Heart left ventricle (tissue), 13 donors: ENCODE measurements at regions not wholly inside any gene's neighbourhood (a gene's known extent, or its start where the extent isn't known, plus 50 kb on each side); places are given as distances from the start of the nearest gene placed in this dataset.

Source experiments
- POLR2A ChIP-seq, 2 donors: fragments of 450-650 bp; IDR thresholded peaks; one replicate each; pipeline ENCODE4 v1.6.1; 2017; ENCODE audit warnings: antibody characterized with exemption in 2 of 2, mild to moderate bottlenecking in 2 of 2, moderate library complexity in 2 of 2
- TF ChIP-seq, protein P1 (sequence below), 12 donors: fragments of 200-600 bp; sonication (generic) in 4 of 12; IDR thresholded peaks; one replicate each; pipeline versions ENCODE4 v1.5.0 to v1.8.0; 2018 to 2022; ENCODE audit warnings: antibody characterized with exemption in 12 of 12, mild to moderate bottlenecking in 5 of 12
- donor health status: ischemic (EF 13 %, LVEDD 7.1; RV severe dilation, severe dysfunction).
- donor health status: DM: no; HTN: yes; CAD: no.
- donor health status: DM: no; HTN: no; CAD: no.
- donor health status: ischemic (EF 25% LVEDD 6.9; RV normal size, moderate dysfunction).
- donor health status: ischemic (EF 25% LVEDD 5.7; RV mildly dilated, moderate dysfunction).
- donor health status: ischemic (EF 35%, LVEDD 5.7; RV mildly dilated, moderate dysfunction).
- donor health status: nonischemic (EF 11% LVEDD 7.7; RV severe dilation, severe dysfunction).
- donor health status: DM: yes; HTN: yes; CAD: no.
- donor health status: PGD.
- donor health status: ischemic (EF 29% LVEDD 5.4; RV normal size, mild dysfunction).
- donor health status: nonischemic (EF 23%, LVEDD 6.1; RV moderate dilation, normal function).

DNA sequence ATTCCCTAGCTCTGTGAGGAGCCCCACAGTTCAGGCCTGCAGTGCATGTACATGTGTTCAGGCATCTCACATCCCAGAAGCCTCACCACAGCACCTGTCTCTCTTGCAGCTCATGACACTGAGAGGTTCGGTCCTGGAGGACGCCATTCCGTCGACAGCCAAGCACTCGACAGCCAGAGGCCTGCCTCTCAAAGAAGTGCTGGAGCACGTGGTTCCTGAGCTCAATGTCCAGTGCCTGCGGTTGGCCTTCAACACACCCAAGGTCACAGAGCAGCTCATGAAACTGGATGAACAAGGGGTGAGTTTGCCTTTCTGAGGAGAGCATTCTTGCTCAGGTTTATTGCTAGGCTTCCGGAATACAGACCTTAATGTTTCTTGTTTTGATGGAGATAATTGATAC lies 308.3 kb upstream of the RGS6 start:
- no peak for TF ChIP-seq POLR2A (IDR thresholded peaks at IDR 0.05)
- TF ChIP-seq, protein P1, sequence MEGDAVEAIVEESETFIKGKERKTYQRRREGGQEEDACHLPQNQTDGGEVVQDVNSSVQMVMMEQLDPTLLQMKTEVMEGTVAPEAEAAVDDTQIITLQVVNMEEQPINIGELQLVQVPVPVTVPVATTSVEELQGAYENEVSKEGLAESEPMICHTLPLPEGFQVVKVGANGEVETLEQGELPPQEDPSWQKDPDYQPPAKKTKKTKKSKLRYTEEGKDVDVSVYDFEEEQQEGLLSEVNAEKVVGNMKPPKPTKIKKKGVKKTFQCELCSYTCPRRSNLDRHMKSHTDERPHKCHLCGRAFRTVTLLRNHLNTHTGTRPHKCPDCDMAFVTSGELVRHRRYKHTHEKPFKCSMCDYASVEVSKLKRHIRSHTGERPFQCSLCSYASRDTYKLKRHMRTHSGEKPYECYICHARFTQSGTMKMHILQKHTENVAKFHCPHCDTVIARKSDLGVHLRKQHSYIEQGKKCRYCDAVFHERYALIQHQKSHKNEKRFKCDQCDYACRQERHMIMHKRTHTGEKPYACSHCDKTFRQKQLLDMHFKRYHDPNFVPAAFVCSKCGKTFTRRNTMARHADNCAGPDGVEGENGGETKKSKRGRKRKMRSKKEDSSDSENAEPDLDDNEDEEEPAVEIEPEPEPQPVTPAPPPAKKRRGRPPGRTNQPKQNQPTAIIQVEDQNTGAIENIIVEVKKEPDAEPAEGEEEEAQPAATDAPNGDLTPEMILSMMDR (IDR thresholded peaks at IDR 0.05) = no peak
